ENCODE measurements at regions not wholly inside any gene's neighbourhood (a gene's known extent, or its start where the extent isn't known, plus 50 kb on each side); places are given as distances from the start of the nearest gene placed in this dataset.

DNA sequence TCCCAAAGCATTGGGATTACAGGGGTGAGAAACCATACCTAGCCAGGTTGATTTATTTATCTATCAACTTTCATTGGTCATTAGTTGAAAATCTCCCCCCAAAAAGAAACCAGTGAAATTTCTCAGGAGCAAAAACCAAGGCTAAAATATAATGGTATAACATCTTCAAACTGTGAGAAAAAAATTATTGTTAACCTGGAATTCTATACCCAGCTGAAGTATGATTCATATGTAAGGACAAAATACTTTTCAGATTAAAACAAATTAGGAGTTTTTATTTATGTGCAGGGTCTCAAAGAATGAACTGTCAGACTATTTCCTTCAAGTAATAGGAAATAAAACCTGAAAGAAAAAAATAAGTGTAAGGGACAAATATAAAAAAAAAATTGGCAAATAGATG is 1053.9 kb downstream of the UQCRFS1 start:
- TF ChIP-seq, protein P1, sequence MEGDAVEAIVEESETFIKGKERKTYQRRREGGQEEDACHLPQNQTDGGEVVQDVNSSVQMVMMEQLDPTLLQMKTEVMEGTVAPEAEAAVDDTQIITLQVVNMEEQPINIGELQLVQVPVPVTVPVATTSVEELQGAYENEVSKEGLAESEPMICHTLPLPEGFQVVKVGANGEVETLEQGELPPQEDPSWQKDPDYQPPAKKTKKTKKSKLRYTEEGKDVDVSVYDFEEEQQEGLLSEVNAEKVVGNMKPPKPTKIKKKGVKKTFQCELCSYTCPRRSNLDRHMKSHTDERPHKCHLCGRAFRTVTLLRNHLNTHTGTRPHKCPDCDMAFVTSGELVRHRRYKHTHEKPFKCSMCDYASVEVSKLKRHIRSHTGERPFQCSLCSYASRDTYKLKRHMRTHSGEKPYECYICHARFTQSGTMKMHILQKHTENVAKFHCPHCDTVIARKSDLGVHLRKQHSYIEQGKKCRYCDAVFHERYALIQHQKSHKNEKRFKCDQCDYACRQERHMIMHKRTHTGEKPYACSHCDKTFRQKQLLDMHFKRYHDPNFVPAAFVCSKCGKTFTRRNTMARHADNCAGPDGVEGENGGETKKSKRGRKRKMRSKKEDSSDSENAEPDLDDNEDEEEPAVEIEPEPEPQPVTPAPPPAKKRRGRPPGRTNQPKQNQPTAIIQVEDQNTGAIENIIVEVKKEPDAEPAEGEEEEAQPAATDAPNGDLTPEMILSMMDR (conservative IDR thresholded peaks at IDR 0.05; ENCODE audit: low read depth, low read length): no peak
- no peak for TF ChIP-seq EZH2 (IDR thresholded peaks at IDR 0.05; ENCODE audit: borderline replicate concordance, low read depth, low read length, poor library complexity, severe bottlenecking)
- H3K36me3 ChIP-seq (ENCODE audit: insufficient read depth, low read length, poor library complexity, severe bottlenecking): no peaks in the 10 kb centered on the region
- no peak overlapping the region for H3K27ac ChIP-seq (ENCODE audit: low read depth, low read length, poor library complexity, severe bottlenecking)
- peaks cover 38% of the 10 kb centered on the region for H3K9me3 ChIP-seq (ENCODE audit: low read depth, low read length, poor library complexity, severe bottlenecking)
- POLR2A ChIA-PET (ENCODE audit: low non-redundant PET): no interaction called here
- H3K27me3 ChIP-seq (replicated peaks; ENCODE audit: insufficient read depth, low read depth, low read length, poor library complexity): no peaks in the 10 kb centered on the region
- H3K4me3 ChIP-seq (ENCODE audit: low read depth, low read length, poor library complexity, severe bottlenecking): no peak overlapping the region
- no TSS peak for BruUV-seq (replicated peaks)
- no peaks in the 10 kb centered on the region for H3K4me1 ChIP-seq (ENCODE audit: insufficient read depth, low read length, poor library complexity, severe bottlenecking)
- intact Hi-C loops (cut with micrococcal nuclease; ENCODE audit: unreplicated experiment): no loop called here
- CTCF ChIA-PET: no interaction called here
- no peak for DNase-seq (ENCODE audit: low spot score)

DNA sequence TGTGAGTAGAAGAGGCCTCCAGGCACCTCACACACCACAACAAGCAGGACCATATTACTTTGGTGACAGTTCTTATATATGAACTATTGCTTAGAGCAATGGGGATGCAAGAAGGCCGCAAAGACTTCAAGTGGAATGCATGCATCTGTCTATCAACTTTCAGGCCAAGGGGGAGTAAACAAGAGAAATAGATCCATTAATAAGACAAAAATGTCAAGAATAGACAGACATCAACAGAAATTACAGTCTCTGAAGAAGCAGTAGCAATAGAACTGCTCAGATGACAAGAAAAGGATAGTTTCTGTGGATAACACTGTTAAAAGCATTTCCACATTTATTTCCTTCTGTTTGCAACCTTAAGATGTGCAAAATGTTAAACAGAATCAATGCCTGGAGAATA is 1057.7 kb downstream of the UQCRFS1 start:
- Histone ChIP-seq H3K4me1 (ENCODE audit: insufficient read depth, low read length, poor library complexity, severe bottlenecking) (no peaks in the 10 kb centered on the region), H3K27ac (ENCODE audit: low read depth, low read length, poor library complexity, severe bottlenecking) (no peak overlapping the region), H3K36me3 (ENCODE audit: insufficient read depth, low read length, poor library complexity, severe bottlenecking) (no peaks in the 10 kb centered on the region), H3K27me3 (replicated peaks; ENCODE audit: insufficient read depth, low read depth, low read length, poor library complexity) (no peaks in the 10 kb centered on the region), H3K9me3 (ENCODE audit: low read depth, low read length, poor library complexity, severe bottlenecking) (peaks cover 32% of the 10 kb centered on the region), H3K4me3 (ENCODE audit: low read depth, low read length, poor library complexity, severe bottlenecking) (no peak overlapping the region)
- intact Hi-C loops (cut with micrococcal nuclease; ENCODE audit: unreplicated experiment): no loop called here
- CTCF ChIA-PET: no interaction called here
- POLR2A ChIA-PET (ENCODE audit: low non-redundant PET): no interaction called here
- DNase-seq (ENCODE audit: low spot score): no peak
- TF ChIP-seq EZH2 (IDR thresholded peaks at IDR 0.05; ENCODE audit: borderline replicate concordance, low read depth, low read length, poor library complexity, severe bottlenecking): no peak
- TF ChIP-seq, protein P1 (conservative IDR thresholded peaks at IDR 0.05; ENCODE audit: low read depth, low read length): no peak
- BruUV-seq (replicated peaks): no TSS peak

DNA sequence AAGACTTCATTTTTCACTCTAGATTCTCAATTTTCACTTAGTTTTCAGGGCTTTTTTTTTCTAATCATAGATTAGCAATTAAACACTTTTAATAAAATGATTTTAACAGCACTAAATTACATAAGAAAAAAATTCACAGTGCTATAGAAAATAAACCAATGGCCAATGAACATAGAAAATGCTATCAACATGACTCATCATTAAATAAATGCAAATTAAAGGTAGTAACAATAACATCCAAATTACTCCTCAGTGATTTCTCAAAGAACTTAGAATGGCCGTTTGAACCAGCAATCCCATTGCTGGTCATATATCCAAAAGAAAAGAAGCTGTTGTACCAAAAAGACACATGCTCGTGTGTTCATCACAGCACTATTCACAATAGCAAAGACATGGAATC is 1058.9 kb downstream of the UQCRFS1 start:
- ChIA-PET CTCF (no interaction called here), POLR2A (ENCODE audit: low non-redundant PET) (no interaction called here)
- Histone ChIP-seq H3K4me3 (ENCODE audit: low read depth, low read length, poor library complexity, severe bottlenecking) (no peak overlapping the region), H3K4me1 (ENCODE audit: insufficient read depth, low read length, poor library complexity, severe bottlenecking) (no peaks in the 10 kb centered on the region), H3K9me3 (ENCODE audit: low read depth, low read length, poor library complexity, severe bottlenecking) (peaks cover 34% of the 10 kb centered on the region), H3K27ac (ENCODE audit: low read depth, low read length, poor library complexity, severe bottlenecking) (no peak overlapping the region), H3K27me3 (replicated peaks; ENCODE audit: insufficient read depth, low read depth, low read length, poor library complexity) (no peaks in the 10 kb centered on the region), H3K36me3 (ENCODE audit: insufficient read depth, low read length, poor library complexity, severe bottlenecking) (no peaks in the 10 kb centered on the region)
- TF ChIP-seq EZH2 (IDR thresholded peaks at IDR 0.05; ENCODE audit: borderline replicate concordance, low read depth, low read length, poor library complexity, severe bottlenecking): no peak
- TF ChIP-seq, protein P1 (conservative IDR thresholded peaks at IDR 0.05; ENCODE audit: low read depth, low read length): no peak
- DNase-seq (ENCODE audit: low spot score): no peak
- intact Hi-C loops (cut with micrococcal nuclease; ENCODE audit: unreplicated experiment): no loop called here
- BruUV-seq (replicated peaks): no TSS peak
